HS-5 (cell line): ENCODE measurements at regions not wholly inside any gene's neighbourhood (a gene's known extent, or its start where the extent isn't known, plus 50 kb on each side); places are given as distances from the start of the nearest gene placed in this dataset.

Source experiments
- DNase-seq: peaks from one replicate; pipeline ENCODE4 v3.0.0-alpha.2; 2012; ENCODE audit warnings: low read depth

DNA sequence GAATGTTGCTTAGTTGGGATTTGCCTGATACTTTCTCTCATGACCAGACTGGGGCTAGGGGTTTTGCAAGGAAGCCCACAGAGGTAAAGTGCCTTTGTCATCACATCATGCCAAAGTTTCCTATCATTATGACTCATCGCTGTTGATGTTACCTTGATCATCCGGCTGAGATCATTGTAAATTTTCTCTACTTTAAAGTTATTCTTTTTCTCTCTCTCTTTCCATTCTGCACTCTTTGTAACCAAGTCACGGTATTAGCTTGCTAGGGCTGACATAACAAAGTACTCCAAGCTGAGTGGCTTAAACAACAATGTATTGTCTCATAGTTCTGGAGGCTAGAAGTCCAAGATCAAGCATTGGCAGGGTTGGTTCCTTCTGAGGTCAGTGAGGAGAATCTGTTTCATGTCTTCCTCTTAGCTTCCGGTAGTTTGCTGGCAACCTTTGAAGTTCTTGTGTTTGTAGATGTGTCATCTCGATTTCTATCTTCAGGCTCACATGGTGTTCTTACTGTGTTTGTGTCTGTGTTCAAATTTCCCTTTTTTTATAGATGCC lies 113.0 kb downstream of the DTHD1 start:
- no peak for DNase-seq

DNA sequence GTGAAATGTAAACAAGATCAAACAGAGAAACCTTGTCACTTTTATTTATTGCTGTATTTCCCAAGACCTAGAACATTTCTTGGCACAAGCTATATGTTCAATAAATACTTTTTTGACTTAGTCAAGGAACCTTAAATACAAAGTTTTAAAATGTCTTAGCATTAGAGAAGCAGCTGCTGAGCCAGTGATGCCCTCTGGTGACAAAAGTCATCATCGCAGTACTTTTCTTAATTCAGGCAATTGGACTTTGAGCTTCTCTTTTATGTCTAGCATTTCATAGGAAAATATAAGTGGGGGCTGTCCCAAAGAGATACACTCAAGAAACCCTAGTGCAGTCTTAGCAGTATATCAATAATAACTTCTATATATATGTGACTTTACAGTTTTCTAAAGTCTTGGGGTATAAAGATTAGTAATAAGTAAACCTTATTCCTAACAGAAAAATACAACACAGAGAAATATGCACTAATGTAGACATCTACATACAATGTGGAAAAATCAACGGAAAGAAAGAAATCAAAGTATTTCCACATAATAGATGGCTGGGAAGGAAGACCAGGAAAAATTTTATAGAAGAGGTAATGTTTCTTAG lies 118.4 kb downstream of the DTHD1 start:
- no peak for DNase-seq

DNA sequence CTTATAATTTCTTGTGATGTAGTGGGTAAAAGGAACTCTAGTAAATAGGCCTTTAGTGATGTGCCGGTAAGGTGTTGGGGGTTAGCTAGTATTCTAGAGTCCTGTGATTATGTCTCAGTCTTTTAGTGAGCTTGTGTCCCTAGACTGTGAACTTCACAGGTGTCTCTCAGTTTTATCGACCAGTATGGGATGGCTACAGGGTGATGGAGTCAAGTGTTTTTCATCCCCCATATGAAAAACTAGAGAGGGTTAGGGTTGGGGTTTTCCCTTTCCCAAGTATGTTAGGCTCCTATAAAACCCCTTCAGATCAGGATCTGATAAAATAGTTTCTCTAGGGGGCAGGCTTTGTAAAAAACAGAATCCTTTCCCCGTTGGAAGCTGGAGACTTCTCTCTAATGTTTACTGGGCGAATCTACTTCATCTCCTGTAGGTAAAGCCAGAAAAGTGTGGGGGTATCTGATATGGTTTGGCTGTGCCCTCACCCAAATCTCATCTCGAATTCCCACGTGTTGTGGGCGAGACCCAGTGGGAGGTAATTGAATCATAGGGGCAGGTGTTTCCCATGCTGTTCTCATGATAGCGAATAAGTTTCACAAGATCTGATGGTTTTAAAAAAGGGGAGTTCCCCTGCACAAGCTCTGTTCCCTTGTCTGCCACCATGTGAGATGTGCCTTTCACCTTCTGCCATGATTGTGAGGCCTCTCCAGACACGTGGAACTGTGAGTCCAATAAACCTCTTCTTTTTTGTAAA lies 120.8 kb downstream of the DTHD1 start:
- no peak for DNase-seq

DNA sequence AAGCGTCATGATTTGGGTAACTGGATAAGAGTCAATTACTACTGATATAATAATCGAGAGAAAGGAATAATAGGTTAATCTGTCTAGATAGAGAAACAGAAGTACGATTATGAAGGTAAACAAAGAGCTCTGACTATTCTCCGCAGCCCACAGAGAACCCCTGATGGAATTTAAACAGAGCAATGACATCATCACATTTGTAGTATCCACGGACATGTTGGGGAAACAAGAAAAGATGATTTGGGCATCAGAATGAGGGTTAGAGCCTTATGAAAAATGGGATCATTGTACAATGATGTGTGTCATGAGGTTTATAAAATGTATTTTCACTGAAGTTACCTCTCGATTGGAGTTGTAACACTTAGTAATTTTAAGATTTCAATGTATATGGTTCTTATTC lies 129.9 kb downstream of the DTHD1 start:
- no peak for DNase-seq

DNA sequence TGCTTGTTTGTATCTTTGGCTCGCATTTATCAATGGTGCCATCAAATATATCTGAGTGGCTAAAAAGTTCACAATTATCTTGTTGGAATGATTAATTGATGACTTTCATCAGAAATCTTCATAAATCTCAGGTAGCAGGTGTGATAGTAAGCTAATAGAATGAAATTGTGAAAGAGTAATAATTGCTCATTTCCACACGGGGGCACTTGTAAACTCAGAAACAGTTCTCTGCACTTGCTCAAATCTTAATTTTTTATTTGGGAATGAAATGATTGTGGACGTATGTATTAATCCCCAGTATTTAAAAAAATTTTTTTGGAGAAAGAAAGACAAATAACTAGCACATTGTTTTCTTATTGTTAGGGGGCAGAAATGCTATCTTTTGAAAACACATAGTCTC lies 132.8 kb downstream of the DTHD1 start:
- no peak for DNase-seq

DNA sequence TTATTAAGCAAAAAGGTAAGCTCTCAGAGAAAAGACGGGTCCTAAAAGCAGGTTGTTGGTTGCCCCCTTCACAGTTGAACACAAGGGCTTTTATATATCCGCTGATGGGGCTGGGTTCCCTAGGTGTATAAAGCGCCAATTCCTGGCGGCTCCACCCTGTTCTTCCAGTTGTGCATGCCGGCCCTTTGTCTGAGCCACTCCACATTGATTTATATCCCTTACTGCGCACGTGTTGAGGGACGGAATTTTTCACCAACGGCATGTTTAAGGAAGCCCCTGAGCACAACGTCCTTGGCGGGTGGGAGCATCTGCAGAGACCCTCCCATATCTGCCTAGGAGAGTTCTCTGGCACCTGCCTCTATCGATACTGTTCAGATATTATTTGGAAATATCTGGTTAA lies 135.7 kb downstream of the DTHD1 start:
- DNase-seq, result no peak

DNA sequence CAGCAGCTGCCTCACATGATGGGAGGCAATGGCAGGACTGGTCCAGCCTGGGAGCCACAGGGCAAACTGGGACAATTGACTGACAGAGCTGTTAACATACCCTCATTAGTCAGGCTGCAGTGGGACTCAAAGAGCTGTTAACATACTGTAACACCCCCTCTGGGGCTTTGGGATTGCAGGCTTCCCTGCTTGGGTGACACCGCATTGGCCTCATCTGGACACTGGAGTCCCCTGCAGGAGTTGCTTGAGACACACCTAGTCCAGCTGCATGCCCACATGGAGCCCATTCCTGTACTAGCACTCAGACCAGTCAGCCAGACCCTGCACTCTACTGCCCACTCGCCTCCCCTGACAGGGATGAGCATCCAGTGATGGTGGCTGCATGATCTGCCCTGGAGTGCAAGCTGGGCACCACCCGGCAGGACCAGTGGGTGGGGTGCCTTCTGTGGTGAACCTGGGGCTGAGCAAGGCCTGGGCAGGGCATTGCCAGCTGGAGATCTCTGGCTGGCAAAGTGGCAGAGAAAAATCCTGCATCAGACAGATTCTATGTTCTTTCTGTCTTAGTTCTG lies 138.8 kb downstream of the DTHD1 start:
- DNase-seq, result no peak

DNA sequence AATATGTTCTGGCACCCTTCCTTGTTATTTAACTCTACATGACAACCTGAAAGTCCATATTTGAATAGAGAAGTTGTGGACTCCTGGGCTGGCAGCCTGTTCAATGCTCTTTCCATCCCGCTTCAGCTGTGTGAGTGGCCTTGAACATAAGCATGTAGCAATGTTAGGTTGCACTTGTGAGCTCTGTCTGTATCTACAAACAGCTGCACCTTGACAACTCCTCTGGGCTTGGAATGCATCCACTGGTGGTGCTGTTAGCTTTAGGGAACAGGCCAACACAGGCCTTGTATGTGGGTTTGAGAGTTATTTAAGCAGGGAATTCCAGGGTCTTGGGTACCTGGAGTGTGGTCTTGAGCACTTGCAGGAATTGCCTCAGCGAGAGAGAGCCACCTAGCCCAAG lies 141.2 kb downstream of the DTHD1 start:
- DNase-seq, result no peak

DNA sequence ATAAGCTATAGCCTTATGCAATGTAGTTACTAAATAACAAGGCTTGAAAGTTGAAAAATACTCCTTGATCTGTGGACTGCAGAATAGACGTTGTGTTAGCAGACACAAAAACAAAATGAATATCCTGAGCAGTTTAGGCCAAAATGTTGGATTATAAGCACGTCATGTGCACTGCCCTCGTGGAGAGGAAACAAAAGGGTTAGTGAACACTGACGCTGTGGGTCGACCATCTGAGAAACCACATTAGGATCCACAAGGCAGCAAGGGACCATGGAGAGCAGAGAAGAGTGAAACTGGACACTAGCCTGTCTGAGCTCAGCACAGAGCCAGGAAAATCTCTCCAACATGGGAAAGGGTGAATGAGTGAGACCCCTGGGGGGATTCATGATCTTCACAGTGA lies 145.3 kb downstream of the DTHD1 start:
- DNase-seq, result no peak

DNA sequence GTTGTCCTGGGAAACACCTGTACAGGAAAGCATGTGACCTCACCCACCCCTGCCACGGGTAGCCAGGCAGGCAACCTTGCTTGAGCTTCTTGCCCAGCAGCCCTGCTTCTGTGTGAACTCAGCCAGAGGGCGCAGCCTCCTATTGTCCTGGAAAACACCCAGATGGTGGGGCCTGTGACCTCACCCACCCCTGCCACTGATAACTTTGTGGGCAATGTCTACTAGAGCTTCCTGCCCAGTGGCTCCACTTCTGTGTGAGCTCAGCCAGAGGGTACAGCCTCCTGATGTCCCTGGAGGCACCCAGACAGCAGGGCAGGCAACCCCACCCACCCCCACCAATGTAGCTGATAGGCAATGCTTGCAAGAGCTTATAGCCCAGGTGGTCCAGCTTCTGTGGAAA lies 146.3 kb downstream of the DTHD1 start:
- DNase-seq, result no peak

DNA sequence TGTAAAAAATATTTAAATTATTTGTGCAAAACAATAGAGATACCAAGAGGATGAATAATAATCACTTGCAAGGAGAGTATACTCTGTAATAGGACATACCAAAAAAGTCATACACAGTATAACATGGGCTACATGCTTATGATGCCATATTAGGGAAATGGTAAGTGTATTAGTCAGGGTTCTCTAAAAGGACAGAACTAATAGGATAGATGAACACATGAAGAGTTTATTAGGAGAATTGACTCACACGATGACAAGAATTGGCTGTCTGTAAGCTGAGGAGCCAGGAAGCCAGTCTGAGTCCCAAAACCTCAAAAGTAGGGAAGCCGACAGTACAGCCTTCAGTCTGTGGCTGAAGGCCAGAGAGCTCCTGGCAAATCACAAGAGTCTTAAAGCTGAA lies 151.2 kb downstream of the DTHD1 start:
- no peak for DNase-seq

DNA sequence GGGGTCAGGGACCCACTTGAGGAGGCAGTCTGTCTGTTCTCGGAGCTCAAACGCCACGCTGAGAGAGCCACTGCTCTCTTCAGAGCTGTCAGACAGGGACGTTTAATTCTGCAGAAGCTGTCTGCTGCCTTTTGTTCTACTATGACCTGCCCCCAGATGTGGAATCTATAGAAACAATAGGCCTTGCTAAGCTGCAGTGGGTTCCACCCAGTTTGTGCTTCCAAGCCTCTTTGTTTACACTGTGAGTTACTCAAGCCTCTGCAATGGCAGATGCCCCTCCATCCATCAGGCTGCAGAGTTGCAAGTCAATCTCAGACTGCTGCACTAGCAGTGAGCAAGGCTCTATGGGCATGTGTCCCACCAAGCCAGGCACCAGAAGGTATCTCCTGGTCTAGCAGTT lies 158.1 kb downstream of the DTHD1 start:
- no peak for DNase-seq

DNA sequence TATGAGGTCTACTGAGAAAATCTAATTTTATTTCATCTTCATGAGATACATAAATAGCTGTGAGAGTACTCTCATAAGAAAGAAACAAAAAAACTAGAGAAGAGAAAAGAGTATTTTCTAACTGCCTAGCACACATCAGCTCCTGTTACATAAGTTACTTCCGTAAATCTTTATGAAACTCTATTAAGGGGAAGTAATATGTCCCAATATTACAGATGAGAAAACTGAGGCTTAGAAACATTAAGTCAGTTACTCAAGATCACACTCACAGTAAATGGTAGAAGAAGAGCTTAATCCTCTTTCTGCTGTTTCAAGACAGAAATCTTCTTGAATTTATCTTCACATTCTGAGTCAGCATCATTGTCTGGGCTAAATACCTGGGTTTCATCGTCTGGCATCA lies 164.1 kb downstream of the DTHD1 start:
- no peak for DNase-seq

DNA sequence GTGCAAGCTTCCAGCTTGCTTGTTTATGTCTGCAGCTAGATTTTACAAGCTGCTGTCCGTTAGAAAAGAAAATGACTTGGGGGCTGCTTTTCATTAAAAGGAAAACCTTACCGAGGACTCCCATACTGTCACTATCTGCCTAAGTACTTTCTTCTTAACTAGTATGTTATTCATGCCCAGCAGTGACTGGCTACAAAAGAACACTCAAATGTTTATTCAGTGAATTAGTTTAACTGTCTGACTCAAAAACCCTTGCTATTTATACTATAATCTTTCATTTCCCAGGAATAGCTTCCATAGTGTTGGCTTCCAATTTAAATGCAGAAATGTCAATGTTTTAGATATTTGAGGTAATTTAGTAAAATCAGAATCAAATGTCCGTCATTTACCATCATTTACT lies 164.9 kb downstream of the DTHD1 start:
- DNase-seq, result no peak

DNA sequence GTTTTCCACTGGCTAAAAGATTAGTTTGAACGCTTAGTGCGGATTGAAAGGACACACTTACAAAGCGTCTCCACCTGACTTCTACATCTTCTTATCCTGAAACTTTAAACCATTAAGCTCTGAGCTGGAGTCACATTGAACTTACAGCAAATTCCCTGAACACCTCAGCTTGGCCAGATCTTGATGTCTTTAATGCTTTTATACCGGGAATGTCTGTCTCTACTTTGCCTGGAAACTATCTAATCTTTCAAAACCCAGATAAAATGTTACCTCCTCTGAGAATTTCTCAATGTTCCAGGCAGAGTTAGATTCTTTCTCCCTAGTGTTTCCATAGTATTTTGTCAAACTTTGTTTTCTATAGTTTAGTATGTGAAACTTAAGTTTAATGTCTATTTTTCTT lies 179.9 kb downstream of the DTHD1 start:
- no peak for DNase-seq

DNA sequence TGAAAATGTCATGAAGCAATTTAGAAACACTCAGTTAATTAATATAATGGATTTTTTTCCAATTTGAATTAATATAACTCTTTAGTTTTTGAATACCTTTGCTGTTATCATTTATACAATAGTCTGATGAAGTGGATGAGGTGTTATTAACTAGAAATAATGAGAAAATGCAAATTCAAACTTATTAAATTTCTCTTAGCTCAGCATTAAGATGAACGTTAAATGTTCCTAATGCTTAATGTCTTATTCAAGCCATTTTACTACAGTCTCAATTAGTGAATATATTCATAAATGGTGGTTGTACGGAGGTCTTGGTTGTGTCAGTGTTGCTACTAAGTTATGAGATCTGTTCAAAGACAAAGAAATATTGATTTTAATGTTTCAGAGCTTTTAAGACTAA lies 186.3 kb downstream of the DTHD1 start:
- DNase-seq, result no peak

DNA sequence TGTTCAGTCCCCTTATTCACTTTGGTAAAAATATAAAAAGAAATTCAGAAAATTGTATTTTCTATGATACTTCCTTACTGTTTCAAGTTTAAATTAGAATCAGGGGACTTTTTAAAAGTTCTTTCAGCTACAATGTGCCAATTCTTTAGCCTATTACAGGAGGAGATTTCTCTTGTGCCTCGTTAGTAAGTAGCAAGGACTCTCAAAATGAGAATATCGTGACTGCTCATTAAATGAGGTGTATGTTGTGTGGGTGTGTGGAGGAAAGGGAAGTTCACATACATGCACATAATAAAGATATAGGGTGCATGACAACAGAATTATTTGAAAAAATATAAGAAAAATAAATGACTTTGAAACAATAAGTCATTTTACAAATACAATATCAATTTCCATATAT lies 190.5 kb downstream of the DTHD1 start:
- DNase-seq, result no peak

DNA sequence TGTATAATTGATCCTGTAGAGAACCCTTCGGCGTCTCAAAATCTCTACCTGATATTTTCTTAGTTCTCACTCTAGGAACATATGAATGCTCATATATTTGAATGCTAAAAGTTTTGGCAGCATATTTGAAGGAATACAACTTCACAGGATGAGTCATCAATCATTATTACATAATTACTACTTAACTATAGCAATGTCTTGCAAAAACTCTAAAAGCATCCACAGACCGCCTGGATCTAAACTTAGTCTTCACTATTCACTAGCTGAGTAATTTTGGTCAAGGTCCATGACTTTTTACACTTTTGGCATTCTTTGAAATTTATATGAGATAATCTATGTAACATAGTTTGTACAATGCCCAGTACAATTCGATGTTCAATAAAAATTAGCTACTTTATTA lies 194.7 kb downstream of the DTHD1 start:
- no peak for DNase-seq

DNA sequence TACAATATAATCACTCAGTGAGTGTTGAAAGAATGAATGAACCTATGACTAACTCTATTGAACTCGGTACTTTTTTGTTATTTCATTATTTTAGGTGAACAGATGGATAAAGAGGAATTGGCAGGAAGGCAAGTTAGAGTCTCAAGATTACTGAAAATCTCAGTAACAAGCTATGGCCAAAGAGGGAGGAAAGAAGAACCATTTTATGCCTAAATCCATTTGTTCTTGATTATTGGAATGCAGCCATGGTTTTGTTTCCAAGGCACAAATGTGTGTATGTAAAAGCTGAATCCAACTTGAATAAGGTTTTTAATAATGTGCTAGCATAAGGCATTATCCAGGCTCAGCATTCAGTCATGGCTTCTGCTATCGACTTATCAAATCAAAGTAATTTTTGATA lies 196.4 kb downstream of the DTHD1 start:
- DNase-seq, result no peak

DNA sequence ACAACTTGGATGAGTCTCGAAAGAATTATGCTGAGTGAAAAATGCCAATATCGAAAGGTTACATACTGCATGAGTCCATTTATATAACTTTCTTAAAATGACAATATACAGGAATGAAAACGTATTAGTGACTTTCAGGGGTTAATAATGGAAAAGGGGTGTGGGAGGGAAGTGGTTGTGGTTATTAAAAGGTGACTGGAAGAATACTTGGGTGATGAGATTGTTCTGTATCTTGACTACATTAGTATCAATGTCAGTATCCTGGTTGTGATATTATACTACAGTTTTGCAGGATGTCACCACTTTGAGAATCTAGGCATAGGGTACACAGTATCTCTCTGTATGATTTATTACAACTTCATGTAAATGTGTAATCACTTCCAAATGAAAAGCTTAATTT lies 204.5 kb downstream of the DTHD1 start:
- DNase-seq, result no peak

DNA sequence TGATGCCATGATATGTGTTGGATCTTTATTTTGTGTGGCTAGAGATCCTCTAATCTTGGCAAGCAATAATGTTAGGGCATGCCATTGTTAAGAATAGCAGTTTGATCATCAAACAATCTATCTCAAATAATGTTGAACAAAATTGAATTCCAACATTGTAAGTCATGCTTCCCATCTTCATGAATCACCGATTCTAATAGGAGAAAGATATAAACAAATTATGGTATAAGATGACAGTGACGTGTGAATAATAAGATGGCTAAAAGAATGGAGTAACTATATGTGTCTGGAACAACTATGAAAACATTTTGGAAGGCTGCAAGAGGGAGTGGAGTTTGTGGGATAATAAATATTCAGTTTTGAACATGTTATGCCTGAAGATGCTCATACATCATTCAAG lies 208.4 kb downstream of the DTHD1 start:
- no peak for DNase-seq

DNA sequence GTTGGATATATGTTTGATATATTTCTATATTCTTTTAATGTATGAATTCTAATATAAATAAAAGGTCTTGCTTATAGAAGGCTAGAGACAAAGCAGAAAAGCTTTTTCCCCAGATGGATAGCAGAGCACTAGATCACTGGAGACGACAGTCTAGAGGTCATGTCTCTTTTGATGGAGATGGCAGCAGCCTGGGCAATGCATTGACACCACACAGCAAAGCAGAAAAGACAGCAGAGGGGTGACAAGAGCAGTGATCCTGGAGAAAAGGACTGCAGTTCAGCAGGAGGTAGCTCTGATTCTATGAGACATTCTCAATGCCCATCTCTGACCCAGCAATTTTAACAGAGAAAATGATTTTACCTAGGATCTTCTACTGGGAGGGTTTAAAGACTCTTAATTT lies 210.6 kb downstream of the DTHD1 start:
- DNase-seq, result no peak

DNA sequence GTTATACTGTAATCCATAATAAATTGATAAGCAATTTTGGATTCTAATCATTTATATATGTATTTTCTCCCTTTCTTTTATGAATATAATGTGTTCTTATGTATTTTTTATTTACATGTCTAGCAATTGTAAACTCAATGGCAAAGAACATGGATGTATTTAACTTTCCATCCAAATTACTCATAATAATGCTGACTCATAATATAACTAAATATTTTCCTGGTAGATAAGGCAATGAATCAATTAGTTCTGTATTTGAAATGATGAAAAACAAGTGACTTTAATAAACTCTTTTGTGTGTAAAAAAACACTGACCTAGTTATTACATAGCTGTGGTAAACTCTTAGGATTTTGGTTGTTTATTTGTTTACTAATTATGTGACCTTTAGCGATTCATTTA lies 211.2 kb downstream of the DTHD1 start:
- DNase-seq, result no peak

DNA sequence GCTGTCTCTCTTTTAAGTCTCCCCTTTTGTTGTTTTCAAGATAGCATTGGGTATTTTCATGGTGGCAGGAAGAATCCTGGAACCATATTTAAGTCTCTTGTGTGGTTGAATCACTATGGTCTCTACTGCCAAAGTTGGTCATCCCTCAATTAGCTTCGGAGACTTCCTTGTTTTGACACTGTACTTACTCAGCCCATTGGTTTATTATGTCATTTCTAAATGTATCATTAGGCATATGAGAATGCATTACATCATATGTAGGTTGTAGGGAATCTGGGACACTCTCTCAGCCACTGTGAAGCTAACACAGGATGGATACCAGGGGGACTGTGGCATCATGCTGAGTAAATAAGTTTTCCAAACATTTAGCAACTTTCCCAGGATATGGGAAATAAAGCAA lies 211.8 kb downstream of the DTHD1 start:
- DNase-seq, result no peak
